HEK293 (cell line): ENCODE measurements at regions not wholly inside any gene's neighbourhood (a gene's known extent, or its start where the extent isn't known, plus 50 kb on each side); places are given as distances from the start of the nearest gene placed in this dataset.
A peak's percentile ranks its signal among the peaks of the same experiment; 100 is the strongest.

Source experiments
- EGR2 ChIP-seq: fragments of 450-650 bp; formaldehyde crosslinking; IDR thresholded peaks from 2 replicates; pipeline ENCODE4 v1.5.1; 2016; ENCODE audit warnings: low read depth, missing biosample characterization, missing genetic modification characterization
- GFI1B ChIP-seq: fragments of 450-650 bp; formaldehyde crosslinking; IDR thresholded peaks from 2 replicates; pipeline ENCODE4 v1.5.1; 2016; ENCODE audit warnings: missing biosample characterization, missing genetic modification characterization
- GLI2 ChIP-seq: fragments of 450-650 bp; formaldehyde crosslinking; IDR thresholded peaks from 2 replicates; pipeline ENCODE4; 2017; ENCODE audit warnings: missing biosample characterization, missing genetic modification characterization, low read depth, borderline replicate concordance
- HIC1 ChIP-seq: fragments of 450-650 bp; formaldehyde crosslinking; IDR thresholded peaks from 2 replicates; pipeline ENCODE4 v1.5.1; 2016; ENCODE audit warnings: missing biosample characterization, missing genetic modification characterization
- TSHZ1 ChIP-seq: fragments of 450-650 bp; formaldehyde crosslinking; IDR thresholded peaks from 2 replicates; pipeline ENCODE4 v1.5.1; 2016; ENCODE audit warnings: missing biosample characterization, missing genetic modification characterization, borderline replicate concordance
- WT1 ChIP-seq: fragments of 450-650 bp; formaldehyde crosslinking; IDR thresholded peaks from 2 replicates; pipeline ENCODE4 v1.5.1; 2016; ENCODE audit warnings: missing biosample characterization, missing genetic modification characterization
- ZBTB17 ChIP-seq: fragments of 450-650 bp; formaldehyde crosslinking; IDR thresholded peaks from 2 replicates; pipeline ENCODE4 v1.5.1; 2016; ENCODE audit warnings: missing biosample characterization, missing genetic modification characterization
- ZFHX2 ChIP-seq: fragments of 450-650 bp; formaldehyde crosslinking; conservative IDR thresholded peaks from 2 replicates; pipeline ENCODE4 v1.5.1; 2016; ENCODE audit warnings: missing biosample characterization, missing genetic modification characterization
- ZFP37 ChIP-seq: fragments of 450-650 bp; formaldehyde crosslinking; IDR thresholded peaks from 2 replicates; pipeline ENCODE4 v1.5.1; 2016; ENCODE audit warnings: missing biosample characterization, missing genetic modification characterization
- ZNF10 ChIP-seq: fragments of 450-650 bp; formaldehyde crosslinking; IDR thresholded peaks from 2 replicates; pipeline ENCODE4 v1.5.1; 2017; ENCODE audit warnings: missing biosample characterization, missing genetic modification characterization
- ZNF132 ChIP-seq: fragments of 450-650 bp; formaldehyde crosslinking; IDR thresholded peaks from 2 replicates; pipeline ENCODE4 v1.5.1; 2017; ENCODE audit warnings: missing biosample characterization, missing genetic modification characterization, borderline replicate concordance
- ZNF221 ChIP-seq: fragments of 450-650 bp; formaldehyde crosslinking; IDR thresholded peaks from 2 replicates; pipeline ENCODE4 v1.5.1; 2017; ENCODE audit warnings: missing biosample characterization, missing genetic modification characterization, borderline replicate concordance
- ZNF26 ChIP-seq: fragments of 450-650 bp; formaldehyde crosslinking; IDR thresholded peaks from 2 replicates; pipeline ENCODE4 v1.5.1; 2016; ENCODE audit warnings: missing biosample characterization, missing genetic modification characterization
- ZNF280D ChIP-seq: fragments of 450-650 bp; formaldehyde crosslinking; IDR thresholded peaks from 2 replicates; pipeline ENCODE4 v1.5.1; 2016; ENCODE audit warnings: missing biosample characterization, missing genetic modification characterization
- ZNF311 ChIP-seq: fragments of 450-650 bp; formaldehyde crosslinking; IDR thresholded peaks from 2 replicates; pipeline ENCODE4 v1.5.1; 2017; ENCODE audit warnings: missing biosample characterization, missing genetic modification characterization, borderline replicate concordance
- ZNF335 ChIP-seq: fragments of 450-650 bp; formaldehyde crosslinking; conservative IDR thresholded peaks from 2 replicates; pipeline ENCODE4 v1.5.1; 2016; ENCODE audit warnings: missing biosample characterization, missing genetic modification characterization
- ZNF350 ChIP-seq: fragments of 450-650 bp; formaldehyde crosslinking; IDR thresholded peaks from 2 replicates; pipeline ENCODE4 v1.5.0; 2017; ENCODE audit warnings: missing biosample characterization, mild to moderate bottlenecking, missing genetic modification characterization
- ZNF366 ChIP-seq: fragments of 450-650 bp; formaldehyde crosslinking; conservative IDR thresholded peaks from 2 replicates; pipeline ENCODE4 v1.5.1; 2016; ENCODE audit warnings: missing biosample characterization, missing genetic modification characterization
- ZNF394 ChIP-seq: fragments of 450-650 bp; formaldehyde crosslinking; IDR thresholded peaks from 2 replicates; pipeline ENCODE4 v1.5.1; 2016; ENCODE audit warnings: missing biosample characterization, missing genetic modification characterization, mild to moderate bottlenecking, moderate library complexity, borderline replicate concordance
- ZNF398 ChIP-seq: fragments of 450-650 bp; formaldehyde crosslinking; IDR thresholded peaks from 2 replicates; pipeline ENCODE4 v1.5.1; 2017; ENCODE audit warnings: missing biosample characterization, missing genetic modification characterization
- ZNF404 ChIP-seq: fragments of 450-650 bp; formaldehyde crosslinking; IDR thresholded peaks from 2 replicates; pipeline ENCODE4 v1.5.1; 2017; ENCODE audit warnings: missing biosample characterization, missing genetic modification characterization
- ZNF426 ChIP-seq: fragments of 450-650 bp; formaldehyde crosslinking; IDR thresholded peaks from 2 replicates; pipeline ENCODE4 v1.5.1; 2017; ENCODE audit warnings: missing biosample characterization, missing genetic modification characterization, mild to moderate bottlenecking, inconsistent platforms, moderate library complexity
- ZNF585B ChIP-seq: fragments of 450-650 bp; formaldehyde crosslinking; IDR thresholded peaks from 2 replicates; pipeline ENCODE4 v1.5.1; 2016; ENCODE audit warnings: missing biosample characterization, missing genetic modification characterization
- ZNF610 ChIP-seq: fragments of 450-650 bp; formaldehyde crosslinking; IDR thresholded peaks from 2 replicates; pipeline ENCODE4 v1.5.1; 2016; ENCODE audit warnings: missing biosample characterization, missing genetic modification characterization, borderline replicate concordance
- ZNF664 ChIP-seq: fragments of 450-650 bp; formaldehyde crosslinking; IDR thresholded peaks from 2 replicates; pipeline ENCODE4 v1.5.1; 2016; ENCODE audit warnings: missing biosample characterization, missing genetic modification characterization
- ZNF670 ChIP-seq: fragments of 450-650 bp; formaldehyde crosslinking; IDR thresholded peaks from 2 replicates; pipeline ENCODE4 v1.5.1; 2016; ENCODE audit warnings: missing biosample characterization, missing genetic modification characterization, low read depth
- ZNF76 ChIP-seq: fragments of 450-650 bp; formaldehyde crosslinking; IDR thresholded peaks from 2 replicates; pipeline ENCODE4; 2016; ENCODE audit warnings: low read depth, missing biosample characterization, missing genetic modification characterization, borderline replicate concordance
- ZSCAN23 ChIP-seq: fragments of 450-650 bp; formaldehyde crosslinking; IDR thresholded peaks from 2 replicates; pipeline ENCODE4 v1.5.1; 2016; ENCODE audit warnings: missing biosample characterization, missing genetic modification characterization
- ZSCAN30 ChIP-seq: fragments of 450-650 bp; IDR thresholded peaks from 2 replicates; pipeline ENCODE4 v1.5.1; 2018; ENCODE audit warnings: missing biosample characterization, mild to moderate bottlenecking, missing genetic modification characterization, moderate library complexity

DNA sequence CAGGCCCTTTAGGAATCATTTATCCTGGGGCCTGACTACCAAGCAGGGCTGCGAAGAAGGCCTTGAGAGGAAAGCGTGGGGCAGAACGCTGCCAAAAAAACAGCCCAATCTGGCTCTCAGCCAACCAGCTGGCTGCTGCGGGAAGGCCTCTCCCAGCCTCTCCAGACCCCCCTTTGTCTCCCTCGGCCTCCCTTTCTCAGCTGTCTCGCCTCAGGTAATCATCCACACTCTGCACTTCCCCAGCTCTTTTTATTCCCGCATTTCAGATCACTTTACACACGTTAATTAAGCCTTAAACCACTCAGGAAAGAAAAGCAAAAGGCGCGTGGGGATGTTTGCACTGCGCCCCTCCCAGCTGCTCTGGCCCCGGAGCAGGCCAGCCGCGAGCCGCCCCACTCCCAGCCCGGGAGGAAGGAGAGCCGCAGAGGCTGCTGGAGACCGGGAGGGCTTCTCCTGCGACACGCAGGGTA, 208.2 kb upstream of the FOXN3 start (continued):
- TF ChIP-seq ZNF280D (tag by site-specific recombination) (no peak), WT1 (peak; percentile 80), ZNF404 (tag by site-specific recombination) (no peak), ZNF132 (no peak), ZNF610 (tag by site-specific recombination) (no peak), ZBTB17 (no peak), EGR2 (no peak), ZNF366 (tag by site-specific recombination) (no peak), ZNF350 (no peak), ZNF221 (no peak), ZNF585B (tag by site-specific recombination) (no peak), ZNF10 (tag by site-specific recombination) (no peak), ZNF664 (tag by site-specific recombination) (no peak), ZFHX2 (0 out of 2 replicates have a peak, but pooled peaks have one; percentile 6), GLI2 (no peak), ZNF426 (tag by site-specific recombination) (no peak), HIC1 (tag by site-specific recombination) (0 out of 2 replicates have a peak, but pooled peaks have one; percentile 6), GFI1B (no peak), ZFP37 (tag by site-specific recombination) (no peak), ZSCAN23 (tag by site-specific recombination) (no peak), ZNF76 (tag by site-specific recombination) (no peak), ZNF335 (tag by site-specific recombination) (peak; percentile 37; the same call in 1 of the 2 replicates), ZNF311 (tag by site-specific recombination) (no peak), ZNF26 (tag by site-specific recombination) (no peak), ZNF670 (tag by site-specific recombination) (no peak), ZNF398 (tag by site-specific recombination) (peak; percentile 30; the same call in 1 of the 2 replicates), TSHZ1 (tag by site-specific recombination) (no peak), ZSCAN30 (tag by site-specific recombination) (no peak), ZNF394 (no peak)
